ENCODE measurements at regions not wholly inside any gene's neighbourhood (a gene's known extent, or its start where the extent isn't known, plus 50 kb on each side); places are given as distances from the start of the nearest gene placed in this dataset.
"Not testable (repeated sequence)": the region's sequence is repeated elsewhere in the genome, so short reads cannot be mapped to it uniquely, and the experiment has no call there.

GRCh38 chr15:95196176-95196915, 965.0 kb downstream of the MCTP2 start:
- no peak overlapping the region for H2AFZ ChIP-seq (ENCODE audit: low read length)
- no peak overlapping the region for H3K9ac ChIP-seq (ENCODE audit: low read depth, low read length, poor library complexity, severe bottlenecking)
- no peak for TF ChIP-seq EZH2phosphoT487 (IDR thresholded peaks at IDR 0.05; ENCODE audit: borderline replicate concordance)
- TF ChIP-seq CTCF (conservative IDR thresholded peaks at IDR 0.05; ENCODE audit: low read length) = no peak
- no peaks in the 10 kb centered on the region for H3K9me2 ChIP-seq (replicated peaks; ENCODE audit: low read depth, low read length)
- no peaks in the 10 kb centered on the region for H3F3A ChIP-seq (ENCODE audit: low read depth)
- no peak overlapping the region for H3K4me2 ChIP-seq (ENCODE audit: low read depth, low read length, poor library complexity, severe bottlenecking)
- H3K36me3 ChIP-seq (ENCODE audit: insufficient read depth, low read length) = no peaks in the 10 kb centered on the region
- peaks cover 3% of the 10 kb centered on the region; the same call in 1 of the 2 replicates for H3K9me3 ChIP-seq (ENCODE audit: insufficient read depth, low read depth, low read length)
- H4K20me1 ChIP-seq (ENCODE audit: insufficient read depth, low read length, poor library complexity, severe bottlenecking) = no peaks in the 10 kb centered on the region
- no peaks in the 10 kb centered on the region for H3K79me2 ChIP-seq (ENCODE audit: insufficient read depth, low read length)
- H3K4me1 ChIP-seq (ENCODE audit: insufficient read depth, low read length, poor library complexity, severe bottlenecking) = no peaks in the 10 kb centered on the region
- H3K27me3 ChIP-seq (ENCODE audit: insufficient read depth, low read length, poor library complexity, severe bottlenecking) = no peaks in the 10 kb centered on the region
- H3K4me3 ChIP-seq (ENCODE audit: low read length, poor library complexity, severe bottlenecking) = no peak overlapping the region

DNA sequence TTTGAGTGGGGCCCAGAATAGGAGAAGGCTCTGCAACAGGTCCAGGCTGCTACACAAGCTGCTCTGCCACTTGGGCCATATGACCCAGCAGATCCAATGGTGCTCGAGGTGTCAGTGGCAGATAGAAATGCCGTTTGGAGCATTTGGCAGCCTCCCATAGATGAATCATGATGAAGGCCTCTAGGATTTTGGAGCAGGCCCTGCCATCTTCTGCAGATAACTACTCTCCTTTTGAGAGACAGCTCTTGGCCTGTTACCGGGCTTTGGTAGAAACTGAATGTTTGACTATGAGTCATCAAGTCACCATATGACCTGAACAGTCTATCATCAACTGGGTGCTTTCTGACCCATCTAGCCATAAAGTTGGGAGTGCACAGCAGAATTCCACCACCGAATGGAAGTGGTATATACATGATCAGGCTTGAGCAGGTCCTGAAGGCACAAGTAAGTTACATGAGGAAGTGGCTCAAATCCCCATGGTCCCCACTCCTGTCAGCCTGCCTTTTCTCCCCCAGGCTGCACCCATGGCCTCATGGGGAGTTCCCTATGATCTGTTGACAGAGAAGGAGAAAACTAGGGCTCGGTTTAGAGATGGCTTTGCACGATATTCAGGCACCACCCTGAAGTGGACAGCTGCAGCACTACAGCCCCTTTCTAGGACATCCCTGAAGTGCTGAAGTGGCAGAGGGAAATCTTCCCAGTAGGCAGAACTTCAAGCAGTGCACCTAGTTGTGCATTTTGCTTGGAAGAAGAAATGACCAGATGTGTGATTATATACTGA, 971.4 kb downstream of the MCTP2 start:
- H3K9ac ChIP-seq (ENCODE audit: low read depth, low read length, poor library complexity, severe bottlenecking) = no peak overlapping the region
- no peak overlapping the region for H3K4me3 ChIP-seq (ENCODE audit: low read length, poor library complexity, severe bottlenecking)
- H3K27me3 ChIP-seq (ENCODE audit: insufficient read depth, low read length, poor library complexity, severe bottlenecking) = no peaks in the 10 kb centered on the region
- H3K4me1 ChIP-seq (ENCODE audit: insufficient read depth, low read length, poor library complexity, severe bottlenecking) = no peaks in the 10 kb centered on the region
- no peaks in the 10 kb centered on the region for H3K79me2 ChIP-seq (ENCODE audit: insufficient read depth, low read length)
- no peaks in the 10 kb centered on the region for H3K9me2 ChIP-seq (replicated peaks; ENCODE audit: low read depth, low read length)
- H4K20me1 ChIP-seq (ENCODE audit: insufficient read depth, low read length, poor library complexity, severe bottlenecking) = no peaks in the 10 kb centered on the region
- TF ChIP-seq EZH2phosphoT487 (IDR thresholded peaks at IDR 0.05; ENCODE audit: borderline replicate concordance) = no peak
- no peak for TF ChIP-seq CTCF (conservative IDR thresholded peaks at IDR 0.05; ENCODE audit: low read length)
- no peaks in the 10 kb centered on the region for H3F3A ChIP-seq (ENCODE audit: low read depth)
- no peaks in the 10 kb centered on the region for H3K36me3 ChIP-seq (ENCODE audit: insufficient read depth, low read length)
- no peak overlapping the region for H2AFZ ChIP-seq (ENCODE audit: low read length)
- no peak overlapping the region for H3K4me2 ChIP-seq (ENCODE audit: low read depth, low read length, poor library complexity, severe bottlenecking)
- peaks cover 6% of the 10 kb centered on the region; the same call in 1 of the 2 replicates for H3K9me3 ChIP-seq (ENCODE audit: insufficient read depth, low read depth, low read length)

DNA sequence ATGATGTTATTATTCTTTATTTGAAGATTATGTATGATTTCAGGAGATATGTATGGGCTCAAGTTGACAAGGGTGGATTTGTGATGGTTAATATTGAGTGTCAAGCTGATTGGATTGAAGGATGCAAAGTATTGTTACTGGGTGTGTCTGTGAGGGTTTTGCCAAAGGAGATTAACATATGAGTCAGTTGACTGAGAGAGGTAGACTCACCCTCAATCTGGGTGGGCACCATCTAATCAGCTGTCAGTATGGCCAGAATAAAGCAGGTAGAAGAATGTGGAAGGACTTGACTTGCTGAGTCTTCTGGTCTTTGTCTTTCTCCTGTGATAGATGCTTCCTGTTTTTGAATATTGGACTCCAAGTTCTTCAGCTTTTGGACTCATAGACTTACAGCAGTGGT, 973.7 kb downstream of the MCTP2 start:
- no peak overlapping the region for H3K4me2 ChIP-seq (ENCODE audit: low read depth, low read length, poor library complexity, severe bottlenecking)
- H3K4me3 ChIP-seq (ENCODE audit: low read length, poor library complexity, severe bottlenecking) = no peak overlapping the region
- no peaks in the 10 kb centered on the region for H3F3A ChIP-seq (ENCODE audit: low read depth)

GRCh38 chr15:95205830-95206229, 974.5 kb downstream of the MCTP2 start:
- H3K4me3 ChIP-seq (ENCODE audit: low read length, poor library complexity, severe bottlenecking); H3K4me1 ChIP-seq (ENCODE audit: insufficient read depth, low read length, poor library complexity, severe bottlenecking); H3K9me2 ChIP-seq (replicated peaks; ENCODE audit: low read depth, low read length); H3F3A ChIP-seq (ENCODE audit: low read depth); H3K9ac ChIP-seq (ENCODE audit: low read depth, low read length, poor library complexity, severe bottlenecking); H3K79me2 ChIP-seq (ENCODE audit: insufficient read depth, low read length); H3K4me2 ChIP-seq (ENCODE audit: low read depth, low read length, poor library complexity, severe bottlenecking); H2AFZ ChIP-seq (ENCODE audit: low read length); H4K20me1 ChIP-seq (ENCODE audit: insufficient read depth, low read length, poor library complexity, severe bottlenecking); H3K27me3 ChIP-seq (ENCODE audit: insufficient read depth, low read length, poor library complexity, severe bottlenecking); H3K36me3 ChIP-seq (ENCODE audit: insufficient read depth, low read length); H3K9me3 ChIP-seq (ENCODE audit: insufficient read depth, low read depth, low read length): not testable (repeated sequence)

More for the DNA sequence above, 973.7 kb downstream of the MCTP2 start:
- Histone ChIP-seq H3K9me2 (replicated peaks; ENCODE audit: low read depth, low read length) (no peaks in the 10 kb centered on the region), H3K36me3 (ENCODE audit: insufficient read depth, low read length) (no peaks in the 10 kb centered on the region), H3K9me3 (ENCODE audit: insufficient read depth, low read depth, low read length) (peaks cover 6% of the 10 kb centered on the region; the same call in 1 of the 2 replicates), H3K9ac (ENCODE audit: low read depth, low read length, poor library complexity, severe bottlenecking) (no peak overlapping the region), H2AFZ (ENCODE audit: low read length) (no peak overlapping the region), H3K4me1 (ENCODE audit: insufficient read depth, low read length, poor library complexity, severe bottlenecking) (no peaks in the 10 kb centered on the region), H3K79me2 (ENCODE audit: insufficient read depth, low read length) (no peaks in the 10 kb centered on the region), H4K20me1 (ENCODE audit: insufficient read depth, low read length, poor library complexity, severe bottlenecking) (no peaks in the 10 kb centered on the region), H3K27me3 (ENCODE audit: insufficient read depth, low read length, poor library complexity, severe bottlenecking) (no peaks in the 10 kb centered on the region)
- TF ChIP-seq EZH2phosphoT487 (IDR thresholded peaks at IDR 0.05; ENCODE audit: borderline replicate concordance) = no peak
- TF ChIP-seq CTCF (conservative IDR thresholded peaks at IDR 0.05; ENCODE audit: low read length) = no peak
